HepG2 (cell line): ENCODE measurements at regions not wholly inside any gene's neighbourhood (a gene's known extent, or its start where the extent isn't known, plus 50 kb on each side); places are given as distances from the start of the nearest gene placed in this dataset.

Experiments used
- ATAC-seq: fragments of 200-7000 bp; cut with Tn5 transposase; 3 replicates; pipeline ENCODE4 v1.9.1; 2020; ENCODE audit warnings: mild to moderate bottlenecking, moderate library complexity
- BruUV-seq: library from RNA; stranded (reverse); fragments of 400-500 nt; replicated peaks from 2 replicates; lab custom pipeline; 2021; lab: Mats Ljungman, UMichigan
- CTCF ChIA-PET: fragments of 300-600 bp; formaldehyde crosslinking; extraction: SDS; loops from one replicate; lab custom pipeline; 2021; ENCODE audit warnings: low total read pairs, inconsistent platforms, low intra/inter-chr PET ratio; lab: Yijun Ruan, JAX
- POLR2A ChIA-PET: fragments of 350-600 bp; sonication (Branson Sonifier 250); formaldehyde crosslinking; loops from one replicate; lab custom pipeline; 2020; ENCODE audit warnings: antibody characterized with exemption, inconsistent platforms; lab: Yijun Ruan, JAX
- DNase-seq: peaks from one replicate; pipeline ENCODE4 v3.0.0-alpha.2; 2015; ENCODE audit warnings: low spot score
- FAIRE-seq: peaks from 3 replicates; lab custom pipeline; 2011; peaks lifted over from hg19 to GRCh38; lab: Jason Lieb, UNC
- H2AFZ ChIP-seq: one replicate; pipeline ENCODE4 v1.6.1; 2011; ENCODE audit warnings: low read length, inconsistent platforms
- H3K27ac ChIP-seq: fragments of 300-600 bp; 3 replicates; pipeline ENCODE4 v1.8.0; 2011; ENCODE audit warnings: mixed run types, mild to moderate bottlenecking, mixed read lengths, low read length, inconsistent platforms; ENCODE audit not compliant: insufficient read depth; ENCODE audit errors: extremely low read length
- H3K27me3 ChIP-seq, 2 experiments: fragments of 200-600 bp in 1 of 2; 2 replicates in 1 of 2; 3 replicates in 1 of 2; pipeline versions ENCODE4 v1.6.0 to v1.8.0; 2011; ENCODE audit warnings: low read length in 2 of 2, mild to moderate bottlenecking in 2 of 2, moderate library complexity in 2 of 2, inconsistent platforms in 1 of 2; ENCODE audit not compliant: insufficient read depth in 2 of 2, control insufficient read depth in 1 of 2
- H3K36me3 ChIP-seq, 2 experiments: fragments of 200-600 bp in 1 of 2; replicated peaks in 1 of 2; 2 replicates in 1 of 2; 3 replicates in 1 of 2; pipeline versions ENCODE4 v1.5.1 to v1.8.0; 2011; ENCODE audit warnings: low read length in 2 of 2, inconsistent platforms in 1 of 2; ENCODE audit not compliant: insufficient read depth in 2 of 2, control insufficient read depth in 1 of 2
- H3K4me1 ChIP-seq: 2 replicates; pipeline ENCODE4 v1.5.1; 2012; ENCODE audit warnings: low read length, inconsistent platforms; ENCODE audit not compliant: insufficient read depth
- H3K4me2 ChIP-seq: 2 replicates; pipeline ENCODE4 v1.6.0; 2011; ENCODE audit warnings: low read depth, low read length, inconsistent platforms
- H3K4me3 ChIP-seq, 3 experiments: fragments of 200-600 bp in 1 of 3; sonication (generic), shearing (Covaris generic) in 1 of 3; replicated peaks in 1 of 3; 2 replicates each; pipeline ENCODE4 v1.5.1; 2011 to 2016; ENCODE audit warnings: low read length in 3 of 3, inconsistent platforms in 2 of 3, low read depth in 2 of 3, mild to moderate bottlenecking in 2 of 3, control low read depth in 1 of 3, mixed read lengths in 1 of 3; ENCODE audit not compliant: insufficient read depth in 1 of 3
- H3K79me2 ChIP-seq: one replicate; pipeline ENCODE4 v1.6.1; 2011; ENCODE audit warnings: low read length, inconsistent platforms; ENCODE audit not compliant: insufficient read depth
- H3K9ac ChIP-seq: 2 replicates; pipeline ENCODE4 v1.6.0; 2011; ENCODE audit warnings: mild to moderate bottlenecking, low read depth, low read length, inconsistent platforms; ENCODE audit not compliant: insufficient read depth
- H3K9me3 ChIP-seq: 2 replicates; pipeline ENCODE4 v1.5.1; 2012; ENCODE audit warnings: mild to moderate bottlenecking, low read length
- H4K20me1 ChIP-seq: 2 replicates; pipeline ENCODE4 v1.6.0; 2011; ENCODE audit warnings: inconsistent platforms, mild to moderate bottlenecking, low read length, moderate library complexity; ENCODE audit not compliant: insufficient read depth
- ATF4 ChIP-seq, 2 experiments: fragments of 450-650 bp in 1 of 2; sonication (generic) in 1 of 2; formaldehyde crosslinking; IDR thresholded peaks; 2 replicates each; pipeline versions ENCODE4 v1.5.0 to v1.8.0; 2020 to 2022; ENCODE audit warnings: mild to moderate bottlenecking in 1 of 2, missing genetic modification reagents in 1 of 2
- GATAD2A ChIP-seq: IDR thresholded peaks from 2 replicates; pipeline ENCODE4 v1.6.1; 2016
- HES4 ChIP-seq: sonication (generic); formaldehyde crosslinking; IDR thresholded peaks from 2 replicates; pipeline ENCODE4 v1.9.0; 2021; ENCODE audit warnings: mild to moderate bottlenecking, missing genetic modification reagents, borderline replicate concordance
- JDP2 ChIP-seq: sonication (generic); formaldehyde crosslinking; IDR thresholded peaks from 2 replicates; pipeline ENCODE4 v1.8.1; 2022; ENCODE audit warnings: missing genetic modification reagents, borderline replicate concordance
- MZF1 ChIP-seq: sonication (generic); formaldehyde crosslinking; IDR thresholded peaks from 2 replicates; pipeline ENCODE4 v1.8.1; 2023; ENCODE audit warnings: mild to moderate bottlenecking, missing genetic modification reagents, borderline replicate concordance
- PITX1 ChIP-seq: sonication (generic); formaldehyde crosslinking; IDR thresholded peaks from 2 replicates; pipeline ENCODE4 v1.5.1; 2020; ENCODE audit warnings: mild to moderate bottlenecking, missing genetic modification reagents
- SP2 ChIP-seq: sonication (generic); formaldehyde crosslinking; IDR thresholded peaks from 2 replicates; pipeline ENCODE4 v1.5.1; 2020; ENCODE audit warnings: mild to moderate bottlenecking, missing genetic modification reagents
- TBX3 ChIP-seq: fragments of 450-650 bp; IDR thresholded peaks from 2 replicates; pipeline ENCODE4 v1.6.1; 2017; ENCODE audit warnings: antibody characterized with exemption, mild to moderate bottlenecking, inconsistent platforms, borderline replicate concordance
- ZHX1 ChIP-seq: sonication (generic); formaldehyde crosslinking; IDR thresholded peaks from 2 replicates; pipeline ENCODE4 v1.8.1; 2022; ENCODE audit warnings: low read depth, mild to moderate bottlenecking, missing genetic modification reagents
- ZNF569 ChIP-seq: sonication (generic); formaldehyde crosslinking; IDR thresholded peaks from 2 replicates; pipeline ENCODE4 v1.5.0; 2020; ENCODE audit warnings: mild to moderate bottlenecking, missing genetic modification reagents, moderate library complexity, borderline replicate concordance
- WGBS: methylation state at CpG from one replicate; pipeline ENCODE4 v1.1.6; 2017; ENCODE audit warnings: low lambda C conversion rate; 5-methylcytosine and 5-hydroxymethylcytosine counted together
- in situ Hi-C: cut with HindIII; loops from 2 replicates; pipeline ENCODE4 v1.10.0; 2017; ENCODE audit warnings: low pct_unique_long_range_greater_than_20kb; ENCODE audit not compliant: extremely low pct_ligation_motif_present
- intact Hi-C: fragments of 100-400 bp; cut with micrococcal nuclease; formaldehyde crosslinking; loops from one replicate; pipeline ENCODE4 v1.10.0; 2022; ENCODE audit not compliant: unreplicated experiment
- TF ChIP-seq, protein P1 (sequence below): sonication (generic); formaldehyde crosslinking; IDR thresholded peaks from 2 replicates; pipeline ENCODE4 v1.4.0; 2020; ENCODE audit warnings: missing genetic modification reagents, borderline replicate concordance

GRCh38 chr10:52877451-52877850 is 104.9 kb upstream of the MBL2 start (continued):
- TF ChIP-seq JDP2 (CRISPR knock-in tag), result no peak
- TF ChIP-seq ZNF569 (CRISPR knock-in tag), result no peak
- no peak for TF ChIP-seq PITX1
- no peak for TF ChIP-seq HES4 (CRISPR knock-in tag)
- TF ChIP-seq MZF1 (CRISPR knock-in tag), result no peak
- TF ChIP-seq ZHX1 (CRISPR knock-in tag), result no peak
- TF ChIP-seq TBX3, result no peak
- TF ChIP-seq SP2 (CRISPR knock-in tag), result no peak

DNA sequence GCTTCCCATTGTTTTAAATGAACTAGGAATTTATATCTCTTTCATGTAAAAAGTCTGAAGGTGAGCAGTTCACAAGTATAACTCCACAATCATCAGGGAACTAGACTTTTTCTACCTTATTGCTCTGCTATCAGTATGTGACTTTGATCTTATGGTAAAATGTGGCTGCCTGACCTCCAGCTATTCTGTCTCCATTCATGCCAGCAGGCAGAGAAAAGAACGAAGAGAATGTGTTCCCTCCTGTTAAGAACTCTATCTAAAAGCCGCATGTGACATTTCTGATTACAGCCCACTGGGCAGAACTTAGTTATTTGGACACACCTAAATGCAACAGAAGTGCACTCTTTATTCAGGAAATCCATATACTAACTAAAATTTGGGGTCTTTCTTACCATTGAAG is 102.8 kb upstream of the MBL2 start:
- H3K4me3 ChIP-seq, result no peak overlapping the region
- POLR2A ChIA-PET, result no interaction called here
- H3K4me1 ChIP-seq, result no peaks in the 10 kb centered on the region
- ATAC-seq, result no peak
- intact Hi-C loops (no loop called here), in situ Hi-C loops (no loop called here)
- H3K27ac ChIP-seq, result no peak overlapping the region
- 4% methylated on average over 2 of the region's 2 CpGs for WGBS
- CTCF ChIA-PET, result no interaction called here
- FAIRE-seq, result no peak
- DNase-seq, result no peak
- H3K9me3 ChIP-seq, result no peaks in the 10 kb centered on the region
- no TSS peak for BruUV-seq
- no peak overlapping the region for H2AFZ ChIP-seq
- H3K4me2 ChIP-seq, result no peak overlapping the region
- H3K79me2 ChIP-seq, result no peaks in the 10 kb centered on the region
- no peaks in the 10 kb centered on the region for H4K20me1 ChIP-seq
- TF ChIP-seq ATF4 (CRISPR knock-in tag; IDR thresholded peaks at IDR 0.05) (no peak), GATAD2A (CRISPR knock-in tag) (no peak)
- TF ChIP-seq, protein P1, sequence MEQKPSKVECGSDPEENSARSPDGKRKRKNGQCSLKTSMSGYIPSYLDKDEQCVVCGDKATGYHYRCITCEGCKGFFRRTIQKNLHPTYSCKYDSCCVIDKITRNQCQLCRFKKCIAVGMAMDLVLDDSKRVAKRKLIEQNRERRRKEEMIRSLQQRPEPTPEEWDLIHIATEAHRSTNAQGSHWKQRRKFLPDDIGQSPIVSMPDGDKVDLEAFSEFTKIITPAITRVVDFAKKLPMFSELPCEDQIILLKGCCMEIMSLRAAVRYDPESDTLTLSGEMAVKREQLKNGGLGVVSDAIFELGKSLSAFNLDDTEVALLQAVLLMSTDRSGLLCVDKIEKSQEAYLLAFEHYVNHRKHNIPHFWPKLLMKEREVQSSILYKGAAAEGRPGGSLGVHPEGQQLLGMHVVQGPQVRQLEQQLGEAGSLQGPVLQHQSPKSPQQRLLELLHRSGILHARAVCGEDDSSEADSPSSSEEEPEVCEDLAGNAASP (CRISPR knock-in tag), result no peak
- no peaks in the 10 kb centered on the region; a peak in 1 of 5 replicates for H3K27me3 ChIP-seq
- no peaks in the 10 kb centered on the region for H3K36me3 ChIP-seq
- no peak overlapping the region for H3K9ac ChIP-seq
